CD4-positive, CD25-positive, alpha-beta regulatory T cell (primary cell): ENCODE measurements at regions not wholly inside any gene's neighbourhood (a gene's known extent, or its start where the extent isn't known, plus 50 kb on each side); places are given as distances from the start of the nearest gene placed in this dataset.
A peak's percentile ranks its signal among the peaks of the same experiment; 100 is the strongest.
"Not testable (repeated sequence)": the region's sequence is repeated elsewhere in the genome, so short reads cannot be mapped to it uniquely, and the experiment has no call there.

Experiments
- ATAC-seq, 2 donors: fragments of 150-1000 bp; cut with Tn5 transposase; one replicate each; pipeline ENCODE4 v1.10.0; 2021; ENCODE audit warnings: low read depth in 2 of 2, moderate number of reproducible peaks in 2 of 2, moderate library complexity in 1 of 2
- DNase-seq, 3 donors: peaks; one replicate each; pipeline versions ENCODE4 v3.0.0 to v3.0.0-alpha.2; 2012 to 2022; ENCODE audit warnings: mixed read lengths in 1 of 3
- H3K27ac ChIP-seq: one replicate; pipeline ENCODE4 v1.7.0; 2013; ENCODE audit warnings: mild to moderate bottlenecking, low read length; ENCODE audit not compliant: insufficient read depth, poor library complexity, severe bottlenecking
- H3K27me3 ChIP-seq: one replicate; pipeline ENCODE4 v1.7.0; 2013; ENCODE audit warnings: low read length; ENCODE audit not compliant: control insufficient read depth, insufficient read depth
- H3K36me3 ChIP-seq: one replicate; pipeline ENCODE4 v1.7.0; 2013; ENCODE audit warnings: mild to moderate bottlenecking, low read length, moderate library complexity; ENCODE audit not compliant: control insufficient read depth, insufficient read depth
- H3K4me1 ChIP-seq: 2 replicates; pipeline ENCODE4 v1.7.0; 2013; ENCODE audit warnings: mild to moderate bottlenecking, low read length; ENCODE audit not compliant: insufficient read depth, control insufficient read depth, poor library complexity, severe bottlenecking
- H3K4me3 ChIP-seq: one replicate; pipeline ENCODE4 v1.7.0; 2013; ENCODE audit warnings: low read depth, mild to moderate bottlenecking, low read length, moderate library complexity
- H3K9me3 ChIP-seq, 2 experiments: 1 replicate in 1 of 2; 2 replicates in 1 of 2; pipeline ENCODE4 v1.7.0; 2013; ENCODE audit warnings: low read length in 2 of 2, mild to moderate bottlenecking in 1 of 2, moderate library complexity in 1 of 2; ENCODE audit not compliant: control insufficient read depth in 2 of 2
- H3K27ac Mint-ChIP-seq, 3 donors: one replicate each; pipeline ENCODE4 v1.8.0; 2020 to 2022; ENCODE audit warnings: mild to moderate bottlenecking in 3 of 3, mixed read lengths in 3 of 3, moderate library complexity in 2 of 3
- H3K27me3 Mint-ChIP-seq: one replicate; pipeline ENCODE4 v1.8.0; 2022; ENCODE audit warnings: mild to moderate bottlenecking, mixed read lengths
- H3K36me3 Mint-ChIP-seq: one replicate; pipeline ENCODE4 v1.8.0; 2020; ENCODE audit warnings: mixed read lengths
- H3K4me1 Mint-ChIP-seq, 4 donors: one replicate each; pipeline ENCODE4 v1.8.0; 2020 to 2022; ENCODE audit warnings: mixed read lengths in 4 of 4, mild to moderate bottlenecking in 1 of 4
- H3K4me3 Mint-ChIP-seq, 4 donors: one replicate each; pipeline ENCODE4 v1.8.0; 2020 to 2022; ENCODE audit warnings: mild to moderate bottlenecking in 4 of 4, mixed read lengths in 4 of 4, moderate library complexity in 3 of 4
- H3K9me3 Mint-ChIP-seq, 7 donors: one replicate each; pipeline ENCODE4 v1.8.0; 2020 to 2022; ENCODE audit warnings: mixed read lengths in 7 of 7, mild to moderate bottlenecking in 3 of 7, moderate library complexity in 2 of 7

DNA sequence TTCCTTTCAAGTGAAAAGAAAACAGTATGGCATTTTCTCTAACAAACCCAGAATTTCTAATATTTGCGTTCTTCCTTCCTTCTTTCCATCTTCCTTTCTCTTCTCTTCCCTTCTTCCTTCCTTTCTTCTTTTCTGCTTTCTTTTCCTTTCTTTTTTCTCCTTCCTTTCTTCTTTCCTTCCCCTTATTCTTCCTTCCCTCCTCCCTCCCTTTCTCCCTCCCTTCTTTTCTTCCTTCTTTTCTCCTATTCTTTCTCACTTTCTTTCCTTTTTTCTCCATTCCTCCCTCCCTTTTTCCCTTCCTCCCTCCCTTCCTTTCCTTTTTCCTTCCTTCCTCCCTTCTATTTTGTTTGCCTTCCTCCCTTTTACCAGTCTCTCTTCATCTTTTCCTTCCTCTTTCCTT is 194.8 kb downstream of the SHCBP1 start:
- Mint-ChIP-seq H3K4me1 (no peaks in the 10 kb centered on the region), H3K27me3 (no peaks in the 10 kb centered on the region), H3K4me3 (no peak overlapping the region), H3K9me3 (peaks cover 0 to 31% (median 8%) of the 10 kb centered on the region in 7 donors), H3K36me3 (no peaks in the 10 kb centered on the region), H3K27ac (no peak overlapping the region)
- Histone ChIP-seq H3K4me3 (no peak overlapping the region), H3K36me3 (no peaks in the 10 kb centered on the region), H3K9me3 (peaks cover 6 to 7% of the 10 kb centered on the region in 2 experiments), H3K27ac (no peak overlapping the region), H3K4me1 (no peaks in the 10 kb centered on the region), H3K27me3 (no peaks in the 10 kb centered on the region)
- DNase-seq (no peak), ATAC-seq (no peak)

GRCh38 chr16:46404028-46404427 is 217.2 kb downstream of the SHCBP1 start:
- H3K36me3 ChIP-seq = no peaks in the 10 kb centered on the region
- Mint-ChIP-seq H3K36me3 (no peaks in the 10 kb centered on the region), H3K4me1 (peaks cover 0 to 2% (median 0%) of the 10 kb centered on the region in 4 donors), H3K9me3 (peaks cover 0 to 28% (median 10%) of the 10 kb centered on the region in 7 donors), H3K4me3 (no peak overlapping the region), H3K27ac (no peak overlapping the region), H3K27me3 (no peaks in the 10 kb centered on the region)
- peaks cover under 1 to 22% of the 10 kb centered on the region in 2 experiments for H3K9me3 ChIP-seq
- no peak overlapping the region for H3K4me3 ChIP-seq
- ATAC-seq (no peak), DNase-seq (no peak)
- no peaks in the 10 kb centered on the region for H3K4me1 ChIP-seq
- no peak overlapping the region for H3K27ac ChIP-seq
- H3K27me3 ChIP-seq = no peaks in the 10 kb centered on the region

GRCh38 chr16:46398559-46398958 is 222.6 kb downstream of the SHCBP1 start:
- H3K36me3 Mint-ChIP-seq, H3K4me1 ChIP-seq, H3K27me3 ChIP-seq, H3K27ac ChIP-seq, ATAC-seq, H3K36me3 ChIP-seq, H3K27me3 Mint-ChIP-seq, H3K4me3 ChIP-seq, H3K9me3 ChIP-seq, H3K9me3 Mint-ChIP-seq, H3K4me3 Mint-ChIP-seq, H3K4me1 Mint-ChIP-seq, H3K27ac Mint-ChIP-seq: not testable (repeated sequence)
- peak in 1 of 3 donors; percentile 44 for DNase-seq

- not testable (repeated sequence) for H3K4me1 ChIP-seq, H3K4me1 Mint-ChIP-seq, H3K27ac Mint-ChIP-seq, H3K27ac ChIP-seq, H3K36me3 Mint-ChIP-seq, H3K27me3 ChIP-seq, H3K36me3 ChIP-seq, H3K27me3 Mint-ChIP-seq, DNase-seq, H3K4me3 Mint-ChIP-seq, H3K9me3 ChIP-seq, ATAC-seq, H3K4me3 ChIP-seq
- peaks cover 0 to 14% (median 6%) of the 10 kb centered on the region in 7 donors for H3K9me3 Mint-ChIP-seq
Measured at GRCh38 chr16:46396883-46397270, 224.3 kb downstream of the SHCBP1 start.

DNA sequence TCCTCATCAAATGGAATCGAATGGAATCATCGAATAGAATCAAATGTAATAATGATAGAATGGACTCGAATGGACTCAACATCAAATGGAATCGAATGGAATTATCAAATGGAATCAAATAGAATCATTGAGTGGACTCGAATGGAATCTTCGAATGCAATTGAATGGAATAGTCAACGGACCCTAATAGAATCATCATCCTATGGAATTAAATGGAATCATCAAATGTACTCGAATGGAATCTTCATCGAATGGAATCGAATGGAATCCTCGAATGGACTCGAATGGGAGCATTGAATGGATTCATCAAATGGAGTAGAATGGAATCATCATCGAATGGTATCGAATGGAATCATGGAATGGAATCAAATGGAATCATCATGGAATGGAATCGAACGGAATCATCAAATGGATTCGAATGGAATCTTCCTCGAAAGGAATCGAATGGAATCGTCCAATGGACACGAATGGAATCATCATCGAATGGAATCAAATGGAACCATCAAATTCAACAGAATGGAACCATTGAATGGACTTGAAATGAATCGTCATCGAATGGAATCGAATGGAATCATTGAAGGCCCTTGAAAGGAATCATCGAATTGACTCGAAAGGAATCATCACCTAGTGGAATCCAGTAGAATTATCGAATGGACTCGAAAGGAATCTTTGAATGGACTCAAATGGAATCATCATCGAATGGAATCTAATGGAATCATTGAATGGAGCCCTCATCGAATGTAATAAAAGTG is 224.9 kb downstream of the SHCBP1 start:
- not testable (repeated sequence) for H3K27me3 ChIP-seq, DNase-seq, H3K27me3 Mint-ChIP-seq, H3K36me3 Mint-ChIP-seq, H3K27ac ChIP-seq, ATAC-seq, H3K27ac Mint-ChIP-seq, H3K36me3 ChIP-seq, H3K4me1 ChIP-seq, H3K4me3 ChIP-seq, H3K9me3 ChIP-seq, H3K4me3 Mint-ChIP-seq, H3K4me1 Mint-ChIP-seq
- H3K9me3 Mint-ChIP-seq = peaks cover 0 to 16% (median 7%) of the 10 kb centered on the region in 7 donors

- H3K27me3 Mint-ChIP-seq, H3K27ac ChIP-seq, H3K36me3 Mint-ChIP-seq, H3K9me3 ChIP-seq, H3K4me1 Mint-ChIP-seq, H3K4me3 ChIP-seq, H3K36me3 ChIP-seq, ATAC-seq, H3K4me1 ChIP-seq, H3K27me3 ChIP-seq, H3K4me3 Mint-ChIP-seq, H3K27ac Mint-ChIP-seq: not testable (repeated sequence)
- peak in 1 of 3 donors; percentile 23 for DNase-seq
- peaks cover 0 to 19% (median 10%) of the 10 kb centered on the region in 7 donors for H3K9me3 Mint-ChIP-seq
Measured at GRCh38 chr16:46395391-46395921, 225.7 kb downstream of the SHCBP1 start.

DNA sequence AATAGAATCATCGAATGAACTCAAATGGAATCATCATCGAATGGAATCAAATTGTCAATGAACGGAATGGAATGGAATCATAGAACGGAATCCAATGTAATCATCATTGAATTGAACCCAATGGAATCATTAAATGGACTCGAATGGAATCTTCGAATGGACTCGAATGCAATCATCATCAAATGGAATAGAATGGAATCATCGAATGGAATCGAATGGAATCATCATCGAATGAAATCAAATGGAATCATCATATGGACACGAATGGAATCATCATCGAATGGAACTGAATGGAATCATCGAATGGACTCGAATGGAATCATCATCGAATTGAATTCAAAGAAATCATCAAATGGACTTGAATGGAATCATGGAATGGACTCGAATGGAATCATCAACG is 226.2 kb downstream of the SHCBP1 start:
- ATAC-seq, H3K27me3 ChIP-seq, H3K36me3 Mint-ChIP-seq, H3K4me3 ChIP-seq, H3K27me3 Mint-ChIP-seq, H3K4me3 Mint-ChIP-seq, H3K27ac Mint-ChIP-seq, H3K4me1 Mint-ChIP-seq, H3K4me1 ChIP-seq, H3K9me3 ChIP-seq, H3K27ac ChIP-seq, H3K36me3 ChIP-seq, DNase-seq: not testable (repeated sequence)
- peaks cover 0 to 19% (median 10%) of the 10 kb centered on the region in 7 donors for H3K9me3 Mint-ChIP-seq

- DNase-seq, H3K4me1 Mint-ChIP-seq, H3K4me3 Mint-ChIP-seq, H3K36me3 ChIP-seq, H3K4me3 ChIP-seq, H3K27ac Mint-ChIP-seq, ATAC-seq, H3K4me1 ChIP-seq, H3K27me3 Mint-ChIP-seq, H3K27me3 ChIP-seq, H3K27ac ChIP-seq, H3K36me3 Mint-ChIP-seq: not testable (repeated sequence)
- H3K9me3 Mint-ChIP-seq = peaks cover 0 to 19% (median 10%) of the 10 kb centered on the region in 7 donors
- H3K9me3 ChIP-seq = peaks cover 9 to 13% of the 10 kb centered on the region in 2 experiments
Measured at GRCh38 chr16:46394149-46394548, 227.0 kb downstream of the SHCBP1 start.
